HS-5 (cell line): ENCODE measurements at regions not wholly inside any gene's neighbourhood (a gene's known extent, or its start where the extent isn't known, plus 50 kb on each side); places are given as distances from the start of the nearest gene placed in this dataset.

Source experiments
- DNase-seq: peaks from one replicate; pipeline ENCODE4 v3.0.0-alpha.2; 2012; ENCODE audit warnings: low read depth

GRCh38 chr1:221366495-221367110 is 375.3 kb downstream of the DUSP10 start:
- no peak for DNase-seq

- DNase-seq = no peak
These were observed 370.2 kb downstream of the DUSP10 start for GRCh38 chr1:221371705-221372104.

- no peak for DNase-seq
These were observed 368.1 kb downstream of the DUSP10 start for GRCh38 chr1:221373795-221374194.

- DNase-seq = no peak
These were observed 365.6 kb downstream of the DUSP10 start for GRCh38 chr1:221376286-221376685.

- DNase-seq = no peak
These were observed 359.8 kb downstream of the DUSP10 start for GRCh38 chr1:221381910-221382623.

GRCh38 chr1:221392453-221392852 is 349.4 kb downstream of the DUSP10 start:
- DNase-seq = peak; percentile 87

- DNase-seq = no peak
These were observed 347.8 kb downstream of the DUSP10 start for GRCh38 chr1:221394011-221394544.

- no peak for DNase-seq
These were observed 345.4 kb downstream of the DUSP10 start for GRCh38 chr1:221396526-221396925.

GRCh38 chr1:221397141-221397540 is 344.7 kb downstream of the DUSP10 start:
- no peak for DNase-seq

- no peak for DNase-seq
These were observed 344.3 kb downstream of the DUSP10 start for GRCh38 chr1:221397606-221398005.

- DNase-seq = no peak
These were observed 336.7 kb downstream of the DUSP10 start for GRCh38 chr1:221405146-221405545.

- DNase-seq = no peak
These were observed 333.6 kb downstream of the DUSP10 start for GRCh38 chr1:221408117-221408803.

- no peak for DNase-seq
These were observed 330.6 kb downstream of the DUSP10 start for GRCh38 chr1:221411283-221411682.

- no peak for DNase-seq
These were observed 326.9 kb downstream of the DUSP10 start for GRCh38 chr1:221414772-221415539.

GRCh38 chr1:221415651-221416050 is 326.2 kb downstream of the DUSP10 start:
- no peak for DNase-seq

GRCh38 chr1:221416142-221416541 is 325.7 kb downstream of the DUSP10 start:
- DNase-seq = no peak

- DNase-seq = no peak
These were observed 325.2 kb downstream of the DUSP10 start for GRCh38 chr1:221416723-221417122.

- DNase-seq = no peak
These were observed 323.5 kb downstream of the DUSP10 start for GRCh38 chr1:221418346-221418745.

GRCh38 chr1:221419513-221420095 is 322.3 kb downstream of the DUSP10 start:
- peak; percentile 53 for DNase-seq

- no peak for DNase-seq
These were observed 312.6 kb downstream of the DUSP10 start for GRCh38 chr1:221429264-221429663.

GRCh38 chr1:221430152-221430960 is 311.5 kb downstream of the DUSP10 start:
- DNase-seq = no peak
